Lung microvascular endothelial cell (primary cell): ENCODE measurements at regions not wholly inside any gene's neighbourhood (a gene's known extent, or its start where the extent isn't known, plus 50 kb on each side); places are given as distances from the start of the nearest gene placed in this dataset.
"Not testable (repeated sequence)": the region's sequence is repeated elsewhere in the genome, so short reads cannot be mapped to it uniquely, and the experiment has no call there.

Source experiments
- DNase-seq, 2 donors: peaks; one replicate each; pipeline versions ENCODE4 v3.0.0 to v3.0.0-alpha.2; 2010; ENCODE audit warnings: low read depth in 2 of 2

DNA sequence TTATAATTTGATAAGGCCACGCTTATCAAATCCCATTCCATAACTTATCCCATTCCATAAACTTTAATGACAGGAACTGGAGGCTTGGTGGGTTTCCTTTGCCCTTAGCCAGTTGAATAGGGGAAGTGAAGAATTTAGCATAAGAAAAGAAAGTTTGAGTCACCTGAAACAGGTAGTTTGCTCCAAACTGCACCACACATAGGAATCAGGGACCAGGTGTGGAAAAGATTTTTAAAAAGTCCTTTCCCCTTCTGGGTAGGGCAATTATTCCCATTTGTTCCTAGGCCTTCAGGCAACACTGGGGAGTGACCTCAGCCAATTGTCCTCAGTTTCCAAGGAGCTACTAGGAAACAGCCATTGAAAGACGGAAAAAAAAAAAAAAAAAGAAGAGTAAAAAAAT lies 525.7 kb upstream of the CNTN5 start:
- no peak for DNase-seq

- no peak for DNase-seq
These were observed 525.1 kb upstream of the CNTN5 start for GRCh38 chr11:98495601-98496000.

- no peak for DNase-seq
These were observed 513.5 kb upstream of the CNTN5 start for GRCh38 chr11:98507208-98507607.

- no peak for DNase-seq
These were observed 507.8 kb upstream of the CNTN5 start for GRCh38 chr11:98512938-98513337.

- DNase-seq: no peak
These were observed 489.2 kb upstream of the CNTN5 start for GRCh38 chr11:98531576-98531975.

- no peak for DNase-seq
These were observed 484.7 kb upstream of the CNTN5 start for GRCh38 chr11:98536023-98536422.

- DNase-seq: not testable (repeated sequence)
These were observed 482.4 kb upstream of the CNTN5 start for GRCh38 chr11:98538358-98538757.

- no peak for DNase-seq
These were observed 475.1 kb upstream of the CNTN5 start for GRCh38 chr11:98545544-98546175.

DNA sequence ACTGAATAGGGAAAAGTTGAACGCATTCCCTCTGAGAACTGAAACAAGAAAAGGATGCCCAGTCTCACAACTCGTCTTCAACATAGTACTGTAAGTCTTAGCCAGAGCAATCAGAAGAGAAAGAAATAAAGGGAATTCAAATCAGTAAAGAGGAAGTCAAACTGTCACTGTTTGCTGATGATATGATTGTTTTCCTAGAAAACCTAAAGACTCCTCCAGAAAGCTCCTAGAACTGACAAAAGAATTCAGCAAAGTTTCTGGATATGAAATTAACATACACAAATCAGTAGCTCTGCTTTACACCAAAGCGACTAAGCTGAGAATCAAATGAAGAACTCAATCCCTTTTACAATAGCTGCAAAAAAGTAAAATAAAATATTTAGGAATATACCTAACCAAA lies 471.2 kb upstream of the CNTN5 start:
- DNase-seq: no peak

DNA sequence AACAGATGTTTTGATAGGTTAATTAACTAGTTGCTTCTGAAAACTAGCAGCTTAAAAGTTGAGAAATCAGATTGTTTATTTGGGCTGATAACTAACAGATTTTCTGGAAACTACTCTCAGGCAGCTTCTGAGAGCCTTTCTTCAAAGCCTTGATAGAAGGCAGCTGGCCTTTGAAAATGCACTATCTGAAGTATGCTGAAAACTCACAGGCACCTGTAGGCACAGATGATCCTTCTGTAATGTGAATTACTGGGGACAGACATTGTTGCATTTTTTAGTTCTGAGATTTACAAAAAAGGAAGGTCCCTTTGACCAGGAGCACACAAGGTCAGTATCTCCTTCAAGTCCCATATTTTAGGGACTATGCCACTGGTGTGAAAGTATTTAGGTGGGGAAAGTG lies 460.8 kb upstream of the CNTN5 start:
- no peak for DNase-seq

DNA sequence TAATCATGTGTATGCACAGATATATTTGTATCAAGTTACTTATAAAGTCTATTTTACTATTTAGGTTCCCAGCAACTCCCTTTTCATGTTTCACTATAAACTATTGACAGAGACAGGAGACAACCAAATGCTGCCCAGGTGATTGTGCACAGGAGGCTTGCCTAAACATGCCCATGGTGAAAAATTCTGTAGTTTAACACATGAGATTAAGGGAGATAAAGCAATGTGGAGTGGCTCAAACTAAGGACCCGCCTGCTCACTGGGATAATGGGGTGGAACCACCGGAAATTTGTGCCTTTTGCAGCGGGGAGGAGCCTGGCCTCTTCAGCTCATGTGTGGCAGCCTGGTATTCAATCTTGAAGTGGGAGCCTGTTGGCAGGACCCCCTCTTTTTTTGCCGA lies 459.5 kb upstream of the CNTN5 start:
- no peak for DNase-seq

DNA sequence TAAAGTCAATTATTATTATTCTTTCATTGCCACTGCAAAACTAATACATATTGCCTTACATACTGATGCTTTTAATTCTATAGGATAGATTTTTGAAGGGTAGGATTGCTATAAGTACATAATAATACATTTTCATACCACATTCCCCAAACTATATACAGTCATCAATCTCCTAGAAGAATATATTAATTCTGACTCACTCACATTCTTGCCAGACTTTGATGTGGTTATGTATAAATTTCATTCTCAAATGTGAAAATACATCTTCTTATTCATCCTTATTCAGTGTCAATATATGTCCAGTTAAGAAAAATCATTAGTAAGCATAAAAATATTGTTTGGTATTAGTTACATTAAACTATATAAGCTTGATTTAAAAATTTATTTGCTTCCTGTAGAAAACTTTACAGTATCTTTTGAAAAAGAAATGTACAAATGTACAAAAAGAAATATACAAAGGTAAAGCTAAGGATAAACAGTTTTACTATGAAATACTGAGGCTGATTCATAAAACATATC lies 458.8 kb upstream of the CNTN5 start:
- no peak for DNase-seq

- no peak for DNase-seq
These were observed 456.5 kb upstream of the CNTN5 start for GRCh38 chr11:98564233-98564632.

- no peak for DNase-seq
These were observed 455.9 kb upstream of the CNTN5 start for GRCh38 chr11:98564881-98565280.

GRCh38 chr11:98565311-98565710 lies 455.4 kb upstream of the CNTN5 start:
- no peak for DNase-seq

GRCh38 chr11:98566978-98567377 lies 453.8 kb upstream of the CNTN5 start:
- DNase-seq: no peak

DNA sequence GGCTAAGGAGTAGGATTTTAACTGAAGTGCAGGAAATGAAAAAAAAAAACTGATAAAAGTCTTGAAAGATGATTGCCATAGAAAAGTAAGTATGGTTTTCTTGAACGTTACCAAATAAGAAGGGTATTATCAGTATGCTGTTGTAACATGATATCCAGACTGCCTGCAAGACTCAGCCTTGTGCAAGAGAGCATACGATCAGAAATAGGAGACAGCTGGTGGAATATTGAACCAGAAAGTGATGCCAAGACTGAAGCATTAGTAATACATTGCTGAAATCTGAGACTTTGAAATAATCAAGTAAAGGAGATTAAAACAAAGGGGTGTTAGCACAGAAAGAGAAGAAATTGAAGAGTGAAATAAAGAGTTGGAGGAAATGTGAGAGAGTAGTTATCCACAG lies 452.7 kb upstream of the CNTN5 start:
- no peak for DNase-seq

DNA sequence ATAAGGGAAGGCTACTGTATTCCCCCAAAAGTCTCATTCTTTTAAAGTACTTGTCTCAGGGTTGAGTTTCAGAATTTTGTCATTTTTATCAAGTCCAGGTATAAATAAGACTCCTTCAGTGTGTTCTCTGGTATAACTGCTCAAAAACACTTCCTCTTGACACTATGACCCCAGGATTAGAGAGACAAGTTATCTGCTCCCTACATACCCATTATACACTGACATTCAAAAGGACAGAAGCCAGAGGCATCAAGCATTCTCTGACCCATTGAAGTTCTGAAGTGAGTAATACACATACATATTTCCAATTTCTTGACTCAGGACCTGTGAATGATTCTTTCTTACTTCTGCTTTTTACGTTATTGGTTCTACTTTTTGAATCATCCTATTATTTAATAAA lies 447.8 kb upstream of the CNTN5 start:
- no peak for DNase-seq

- no peak for DNase-seq
These were observed 432.9 kb upstream of the CNTN5 start for GRCh38 chr11:98587884-98588283.

GRCh38 chr11:98589967-98590366 lies 430.8 kb upstream of the CNTN5 start:
- no peak for DNase-seq

DNA sequence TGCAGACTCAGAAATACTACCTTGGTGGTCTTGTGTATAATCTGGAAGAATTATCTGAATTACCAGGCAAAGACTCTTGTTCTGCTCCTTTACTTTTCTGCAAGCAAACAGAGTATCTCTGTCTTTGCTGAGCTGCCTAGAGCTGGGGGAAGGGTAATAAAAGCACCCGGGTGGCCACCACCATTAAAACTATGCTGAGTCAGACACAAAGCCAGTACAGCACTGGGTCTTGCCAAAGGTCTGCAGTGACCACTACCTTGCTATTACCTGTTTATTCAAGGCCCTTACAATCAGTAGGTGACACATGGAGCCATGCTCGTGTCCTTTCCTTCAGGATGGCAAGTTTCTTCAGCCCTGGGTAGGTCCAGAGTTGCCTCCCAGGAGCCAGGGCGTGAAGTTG lies 420.6 kb upstream of the CNTN5 start:
- no peak for DNase-seq

- DNase-seq: no peak
These were observed 419.7 kb upstream of the CNTN5 start for GRCh38 chr11:98600786-98601773.
